ENCODE measurements at regions not wholly inside any gene's neighbourhood (a gene's known extent, or its start where the extent isn't known, plus 50 kb on each side); places are given as distances from the start of the nearest gene placed in this dataset.

DNA sequence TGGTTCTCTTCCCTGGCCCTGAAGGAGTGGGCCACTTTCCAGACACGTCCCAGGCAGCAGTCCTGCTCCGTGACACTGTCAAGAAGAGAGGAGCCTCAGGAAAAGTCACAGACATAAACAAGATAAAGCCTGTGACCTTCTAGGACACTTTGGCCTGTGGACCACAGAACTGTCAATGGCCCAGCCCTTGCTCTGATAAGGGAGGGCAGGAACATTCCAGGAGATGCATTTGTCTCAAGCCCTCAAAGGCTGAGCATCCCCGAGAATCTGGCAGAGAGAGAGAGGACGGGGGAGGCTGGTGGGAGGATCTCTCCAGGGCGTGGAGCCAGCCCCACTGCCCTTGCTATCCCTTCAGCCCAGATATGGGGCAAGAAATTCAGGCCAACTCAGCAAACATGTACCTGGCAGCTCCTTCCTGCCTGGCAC, 476.4 kb downstream of the INSC start:
- ChIA-PET CTCF (no interaction called here), POLR2A (no interaction called here)
- no peaks in the 10 kb centered on the region for H3K27me3 Mint-ChIP-seq
- H3K4me1 Mint-ChIP-seq: no peaks in the 10 kb centered on the region
- no peak for DNase-seq
- H3K36me3 Mint-ChIP-seq (ENCODE audit: low read depth): no peaks in the 10 kb centered on the region
- H3K9me3 Mint-ChIP-seq: no peaks in the 10 kb centered on the region
- H3K4me3 Mint-ChIP-seq: no peak overlapping the region
- H3K27ac Mint-ChIP-seq: no peak overlapping the region

DNA sequence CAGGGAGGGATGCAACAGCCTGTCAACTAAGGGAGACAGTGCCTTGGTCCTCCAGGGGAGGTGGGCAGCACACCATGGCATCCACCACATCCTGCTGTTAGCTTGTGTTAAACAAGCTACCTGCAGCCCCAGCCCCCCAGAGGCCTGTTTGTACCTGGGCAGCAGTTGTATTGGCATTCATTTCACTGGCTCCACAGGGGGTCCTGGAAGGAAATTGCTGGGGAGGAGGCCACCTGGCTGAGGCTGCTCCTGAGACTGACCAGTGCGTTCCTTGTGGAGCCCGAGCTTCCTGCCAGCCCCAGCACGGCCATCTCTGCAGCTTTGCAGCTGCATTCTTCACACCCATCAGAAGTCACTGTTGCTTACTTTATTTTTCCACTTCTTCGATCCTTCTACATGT, 479.9 kb downstream of the INSC start:
- POLR2A ChIA-PET: no interaction called here
- H3K9me3 Mint-ChIP-seq: no peaks in the 10 kb centered on the region
- H3K27me3 Mint-ChIP-seq: no peaks in the 10 kb centered on the region
- no peak overlapping the region for H3K27ac Mint-ChIP-seq
- H3K4me1 Mint-ChIP-seq: no peaks in the 10 kb centered on the region
- DNase-seq: no peak
- H3K36me3 Mint-ChIP-seq (ENCODE audit: low read depth): no peaks in the 10 kb centered on the region
- CTCF ChIA-PET: no interaction called here
- H3K4me3 Mint-ChIP-seq: no peak overlapping the region

DNA sequence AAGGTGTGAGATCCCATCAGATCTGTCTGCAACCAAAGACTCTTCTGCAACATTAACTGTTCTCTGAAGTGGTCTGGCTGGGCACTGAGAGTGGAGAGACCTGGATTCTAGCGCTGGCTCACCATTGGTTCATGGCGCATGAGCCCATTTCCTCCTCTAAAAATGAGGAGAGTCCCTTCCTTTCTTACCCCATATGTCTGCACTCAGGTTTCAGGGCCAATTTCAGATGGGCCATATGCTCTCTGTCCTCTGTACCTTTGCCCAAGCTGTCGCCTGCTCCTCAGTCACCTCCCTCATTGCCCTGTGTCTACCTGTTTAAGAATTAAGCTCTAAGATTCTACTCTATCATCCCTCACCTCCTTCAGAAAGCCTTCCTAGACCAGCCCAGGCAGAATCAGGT, 484.7 kb downstream of the INSC start:
- Mint-ChIP-seq H3K36me3 (ENCODE audit: low read depth) (no peaks in the 10 kb centered on the region), H3K27ac (no peak overlapping the region), H3K9me3 (no peaks in the 10 kb centered on the region), H3K4me1 (no peaks in the 10 kb centered on the region), H3K27me3 (no peaks in the 10 kb centered on the region), H3K4me3 (no peak overlapping the region)
- POLR2A ChIA-PET: no interaction called here
- CTCF ChIA-PET: no interaction called here
- DNase-seq: no peak

DNA sequence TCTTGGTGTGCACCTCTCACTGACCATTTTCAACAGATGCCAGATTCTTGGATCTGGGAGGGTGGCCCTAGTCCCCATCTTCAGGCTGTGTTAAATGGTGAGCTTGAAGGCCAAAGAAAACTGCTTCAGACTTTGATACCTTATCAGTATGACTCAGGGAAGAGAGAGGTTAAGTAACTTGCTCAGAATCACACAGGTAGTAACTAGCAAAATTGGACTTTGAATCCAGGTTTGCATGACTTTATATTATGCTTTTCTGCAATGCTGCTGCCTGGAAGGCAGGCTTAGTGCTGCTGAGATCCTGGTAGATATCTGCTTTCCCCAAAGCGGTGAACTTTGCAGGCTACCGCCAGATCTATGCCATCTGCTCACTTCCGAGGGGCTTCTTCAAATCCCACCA, 487.3 kb downstream of the INSC start:
- H3K27me3 Mint-ChIP-seq: no peaks in the 10 kb centered on the region
- POLR2A ChIA-PET: no interaction called here
- no peaks in the 10 kb centered on the region for H3K36me3 Mint-ChIP-seq (ENCODE audit: low read depth)
- H3K4me1 Mint-ChIP-seq: no peaks in the 10 kb centered on the region
- H3K4me3 Mint-ChIP-seq: no peak overlapping the region
- no peak for DNase-seq
- CTCF ChIA-PET: no interaction called here
- H3K9me3 Mint-ChIP-seq: no peaks in the 10 kb centered on the region
- no peak overlapping the region for H3K27ac Mint-ChIP-seq

DNA sequence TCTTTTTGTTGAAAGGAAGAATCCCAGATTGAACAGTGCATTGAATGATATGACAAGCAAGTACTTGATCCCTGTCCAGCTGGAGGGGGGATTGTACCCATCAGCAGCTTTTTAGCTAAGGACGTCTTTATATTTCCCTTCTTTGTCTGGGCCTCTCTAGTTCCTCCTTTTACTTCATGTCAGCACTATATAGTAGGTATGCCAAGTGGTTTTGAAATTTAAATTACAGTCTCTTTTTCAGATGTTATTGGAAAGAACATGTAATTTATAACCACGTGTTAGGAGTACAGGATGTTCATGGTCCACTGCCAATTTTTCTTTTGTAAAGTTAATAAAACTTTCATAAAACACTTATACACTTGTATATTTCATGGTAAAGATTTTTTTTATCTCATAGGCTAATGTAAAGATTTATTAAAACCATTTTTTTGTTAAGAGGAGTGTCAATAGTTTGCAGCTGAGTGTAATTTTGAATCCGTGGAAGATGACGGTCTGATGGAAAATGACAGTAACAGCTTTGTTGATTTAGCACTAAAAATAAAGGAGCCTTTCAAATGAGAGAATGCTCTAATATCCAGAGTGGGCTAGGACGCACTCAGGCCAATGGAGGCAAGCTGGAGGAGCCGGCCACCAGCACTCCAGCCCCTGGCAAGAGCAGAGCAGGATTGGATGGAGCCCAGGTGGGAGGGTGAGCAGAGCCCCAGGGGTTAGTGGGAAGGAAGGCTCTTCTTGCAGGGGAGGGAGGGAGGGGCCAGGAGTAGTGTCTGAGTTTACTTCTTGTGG, 488.3 kb downstream of the INSC start:
- DNase-seq: no peak
- Mint-ChIP-seq H3K4me1 (no peaks in the 10 kb centered on the region), H3K27me3 (no peaks in the 10 kb centered on the region), H3K27ac (no peak overlapping the region), H3K9me3 (no peaks in the 10 kb centered on the region), H3K4me3 (no peak overlapping the region), H3K36me3 (ENCODE audit: low read depth) (no peaks in the 10 kb centered on the region)
- CTCF ChIA-PET: no interaction called here
- POLR2A ChIA-PET: no interaction called here

DNA sequence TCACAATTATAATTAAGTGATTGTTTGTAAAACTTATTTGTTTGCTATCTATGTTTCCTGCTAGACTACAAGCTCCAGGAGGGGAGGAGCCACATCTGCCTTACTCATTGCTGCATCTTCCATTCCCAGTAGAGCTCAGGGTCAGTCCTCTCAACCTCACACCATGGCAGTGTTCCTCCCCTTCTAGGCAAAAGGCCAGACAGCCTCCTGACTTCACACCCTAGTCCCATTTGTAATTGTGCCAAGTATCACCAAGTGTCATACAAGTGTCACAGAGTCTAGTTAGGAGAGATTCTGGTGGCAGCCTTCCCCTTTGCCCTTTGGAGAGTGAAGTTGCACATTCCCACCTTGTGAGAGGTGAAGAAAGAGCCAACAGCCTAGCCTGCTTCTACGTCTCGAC, 490.4 kb downstream of the INSC start:
- Mint-ChIP-seq H3K9me3 (no peaks in the 10 kb centered on the region), H3K36me3 (ENCODE audit: low read depth) (no peaks in the 10 kb centered on the region), H3K27me3 (peaks cover 2% of the 10 kb centered on the region), H3K4me1 (no peaks in the 10 kb centered on the region), H3K27ac (no peak overlapping the region), H3K4me3 (no peak overlapping the region)
- ChIA-PET CTCF (no interaction called here), POLR2A (no interaction called here)
- DNase-seq: no peak

DNA sequence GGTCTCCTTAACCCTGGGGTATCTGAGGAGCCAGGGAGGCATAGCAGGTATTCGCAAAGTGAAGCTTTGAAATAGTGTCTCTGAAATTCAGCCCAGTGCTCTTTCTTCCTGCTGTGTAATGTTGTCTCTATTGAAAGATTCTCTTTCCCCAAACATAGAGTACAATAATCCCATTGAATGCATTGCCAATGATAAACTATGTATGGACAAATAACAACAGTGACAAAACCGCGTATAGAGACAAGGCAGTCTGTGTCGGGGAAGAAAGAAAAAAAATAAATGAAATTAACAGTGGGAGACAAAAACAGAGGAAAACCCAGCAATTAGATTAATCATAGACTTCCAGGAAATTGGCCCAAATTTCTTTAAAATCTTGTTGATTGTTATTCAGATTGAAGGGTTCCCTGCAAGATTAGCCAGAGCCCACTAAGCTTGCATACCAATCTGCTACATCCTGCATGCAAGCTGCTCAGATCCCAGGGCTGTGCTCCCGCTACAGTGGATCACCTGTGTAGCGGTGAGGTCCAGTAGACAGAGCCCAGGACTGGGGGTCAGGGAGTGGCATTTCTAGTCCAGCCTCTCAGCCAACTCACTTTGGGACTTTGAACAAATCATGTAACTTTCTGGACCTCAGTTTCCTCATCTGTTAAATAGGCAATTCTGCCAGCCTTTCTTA, 492.8 kb downstream of the INSC start:
- ChIA-PET CTCF (interaction anchor here (0.6 kb wide), 1 partner anchor 12 kb away, joined by 3 read pairs; no protein-coding TSS in a partner anchor), POLR2A (no interaction called here)
- H3K9me3 Mint-ChIP-seq: no peaks in the 10 kb centered on the region
- no peak overlapping the region for H3K27ac Mint-ChIP-seq
- H3K4me1 Mint-ChIP-seq: no peaks in the 10 kb centered on the region
- H3K4me3 Mint-ChIP-seq: no peak overlapping the region
- no peak for DNase-seq
- peaks cover 4% of the 10 kb centered on the region for H3K27me3 Mint-ChIP-seq
- no peaks in the 10 kb centered on the region for H3K36me3 Mint-ChIP-seq (ENCODE audit: low read depth)

DNA sequence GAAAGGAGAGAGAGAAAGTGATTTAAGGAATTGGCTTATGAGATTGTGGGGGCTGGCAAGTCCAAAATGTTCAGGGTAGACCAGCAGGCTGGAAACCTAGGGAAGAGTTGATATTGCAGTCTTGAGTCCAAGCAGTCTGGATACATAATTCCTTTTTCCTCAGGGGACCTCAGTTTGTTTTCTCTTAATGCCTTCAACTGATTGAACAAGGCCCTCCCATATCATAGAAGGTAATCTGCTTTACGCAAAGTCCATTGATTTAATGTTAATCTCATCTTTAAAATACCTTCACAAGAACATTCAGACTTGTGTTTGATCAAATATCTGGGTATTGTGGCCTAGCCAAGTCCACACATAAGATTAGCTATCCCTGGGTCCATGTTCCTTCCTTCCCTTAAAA, 494.7 kb downstream of the INSC start:
- Mint-ChIP-seq H3K27ac (no peak overlapping the region), H3K9me3 (no peaks in the 10 kb centered on the region), H3K36me3 (ENCODE audit: low read depth) (no peaks in the 10 kb centered on the region), H3K4me1 (no peaks in the 10 kb centered on the region), H3K4me3 (no peak overlapping the region), H3K27me3 (peaks cover 4% of the 10 kb centered on the region)
- POLR2A ChIA-PET: no interaction called here
- no peak for DNase-seq
- CTCF ChIA-PET: no interaction called here

DNA sequence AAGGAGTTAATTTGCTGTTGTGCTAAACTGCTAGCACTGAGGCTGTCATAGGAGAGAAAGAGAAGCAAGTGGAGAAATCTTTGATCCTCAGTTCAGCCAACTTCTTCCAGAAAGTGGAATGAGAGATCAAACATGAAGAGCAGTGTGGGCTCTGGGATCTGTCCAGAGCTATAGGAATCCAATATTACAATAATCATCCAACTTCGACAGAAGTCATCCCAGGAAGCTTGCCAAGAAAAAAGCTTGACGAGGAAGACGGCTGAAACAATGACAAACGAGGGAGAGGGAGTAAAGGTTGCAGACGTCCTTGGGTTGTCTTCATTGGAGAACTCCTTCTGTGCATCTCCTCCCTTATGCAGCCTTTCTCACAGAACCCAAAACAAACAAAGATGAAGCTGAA, 496.2 kb downstream of the INSC start:
- no peaks in the 10 kb centered on the region for H3K4me1 Mint-ChIP-seq

DNA sequence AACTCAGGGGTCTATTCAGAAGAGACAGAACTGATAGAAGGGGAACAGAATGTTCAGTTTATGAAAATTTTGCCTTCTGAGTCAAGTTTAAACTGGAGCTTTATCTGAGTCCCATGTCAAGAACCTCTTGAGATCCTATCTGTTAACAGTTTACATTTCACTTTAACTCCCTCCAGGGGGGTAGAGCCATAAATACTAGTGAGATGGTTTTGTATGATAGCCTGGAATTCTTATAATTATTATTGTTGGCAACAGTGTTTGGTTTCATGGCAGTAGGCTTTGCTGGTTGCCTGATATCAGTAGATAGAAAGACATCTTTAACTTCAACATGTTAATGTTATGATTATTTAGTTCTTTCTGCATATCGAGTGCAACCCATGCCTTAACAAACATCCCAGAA, 498.5 kb downstream of the INSC start:
- Mint-ChIP-seq H3K4me1 (no peaks in the 10 kb centered on the region), H3K27me3 (peaks cover 4% of the 10 kb centered on the region), H3K36me3 (ENCODE audit: low read depth) (no peaks in the 10 kb centered on the region), H3K9me3 (no peaks in the 10 kb centered on the region), H3K4me3 (no peak overlapping the region), H3K27ac (no peak overlapping the region)
- no peak for DNase-seq
- ChIA-PET POLR2A (no interaction called here), CTCF (no interaction called here)

More for the DNA sequence above, 496.2 kb downstream of the INSC start:
- DNase-seq: no peak
- Mint-ChIP-seq H3K27me3 (peaks cover 4% of the 10 kb centered on the region), H3K36me3 (ENCODE audit: low read depth) (no peaks in the 10 kb centered on the region), H3K27ac (no peak overlapping the region), H3K4me3 (no peak overlapping the region), H3K9me3 (no peaks in the 10 kb centered on the region)
- ChIA-PET POLR2A (no interaction called here), CTCF (no interaction called here)

DNA sequence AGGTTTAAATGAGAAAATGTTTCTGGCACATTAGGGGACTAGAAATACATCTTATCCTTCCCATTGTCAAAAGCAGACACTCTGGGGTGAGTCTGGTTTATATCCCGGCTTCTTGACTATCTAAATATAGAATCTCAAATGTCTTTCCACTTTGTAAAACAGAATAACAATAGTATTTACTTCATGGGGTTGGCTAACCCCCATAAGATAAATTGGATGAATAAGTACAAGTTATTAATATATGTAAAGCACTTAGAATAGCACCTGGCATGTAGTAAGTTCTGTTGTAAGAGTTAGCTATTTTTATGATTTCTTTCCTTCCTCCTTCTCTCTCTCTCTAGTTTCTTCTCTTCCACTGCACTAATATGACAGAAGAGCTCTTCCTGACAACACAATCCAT, 499.1 kb downstream of the INSC start:
- ChIA-PET CTCF (no interaction called here), POLR2A (no interaction called here)
- Mint-ChIP-seq H3K4me1 (no peaks in the 10 kb centered on the region), H3K27ac (no peak overlapping the region), H3K4me3 (no peak overlapping the region), H3K9me3 (no peaks in the 10 kb centered on the region), H3K36me3 (ENCODE audit: low read depth) (no peaks in the 10 kb centered on the region), H3K27me3 (peaks cover 6% of the 10 kb centered on the region)
- DNase-seq: no peak

DNA sequence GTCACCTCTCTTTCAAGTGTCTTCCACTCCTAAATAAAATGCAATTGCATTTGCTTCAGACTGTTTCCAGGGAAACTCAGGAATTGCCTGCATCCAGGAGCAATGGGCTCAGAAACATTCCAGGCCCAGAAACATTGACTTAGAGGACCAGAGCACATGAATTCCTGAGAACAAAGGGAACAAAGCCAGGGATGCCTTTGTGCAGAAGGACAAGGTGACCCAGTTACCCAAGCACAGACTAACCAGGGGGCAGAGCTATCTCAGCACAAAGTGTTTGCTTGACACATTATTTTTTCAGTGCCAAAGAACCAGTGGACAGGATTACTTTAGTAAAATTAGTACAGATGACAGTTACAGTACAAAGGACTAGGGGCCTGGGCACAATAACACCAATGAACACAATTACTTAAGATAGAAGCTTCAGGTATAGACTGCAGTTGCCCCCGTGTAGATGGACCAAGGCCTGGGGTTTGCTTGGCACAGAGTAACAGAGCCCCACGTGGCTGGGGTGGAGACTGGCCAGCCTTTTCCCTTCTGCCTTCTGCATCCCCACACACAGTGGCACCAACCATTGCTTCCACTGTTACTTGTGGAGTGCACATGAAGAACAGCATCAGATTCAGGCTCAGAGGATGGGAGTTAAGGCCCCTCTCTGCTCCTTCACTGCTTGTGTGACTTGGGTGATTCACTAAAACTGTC, 500.8 kb downstream of the INSC start:
- H3K27me3 Mint-ChIP-seq: peaks cover 3% of the 10 kb centered on the region
- H3K4me3 Mint-ChIP-seq: no peak overlapping the region
- ChIA-PET CTCF (no interaction called here), POLR2A (no interaction called here)
- no peaks in the 10 kb centered on the region for H3K9me3 Mint-ChIP-seq
- no peaks in the 10 kb centered on the region for H3K4me1 Mint-ChIP-seq
- no peak overlapping the region for H3K27ac Mint-ChIP-seq
- no peaks in the 10 kb centered on the region for H3K36me3 Mint-ChIP-seq (ENCODE audit: low read depth)
- DNase-seq: no peak

DNA sequence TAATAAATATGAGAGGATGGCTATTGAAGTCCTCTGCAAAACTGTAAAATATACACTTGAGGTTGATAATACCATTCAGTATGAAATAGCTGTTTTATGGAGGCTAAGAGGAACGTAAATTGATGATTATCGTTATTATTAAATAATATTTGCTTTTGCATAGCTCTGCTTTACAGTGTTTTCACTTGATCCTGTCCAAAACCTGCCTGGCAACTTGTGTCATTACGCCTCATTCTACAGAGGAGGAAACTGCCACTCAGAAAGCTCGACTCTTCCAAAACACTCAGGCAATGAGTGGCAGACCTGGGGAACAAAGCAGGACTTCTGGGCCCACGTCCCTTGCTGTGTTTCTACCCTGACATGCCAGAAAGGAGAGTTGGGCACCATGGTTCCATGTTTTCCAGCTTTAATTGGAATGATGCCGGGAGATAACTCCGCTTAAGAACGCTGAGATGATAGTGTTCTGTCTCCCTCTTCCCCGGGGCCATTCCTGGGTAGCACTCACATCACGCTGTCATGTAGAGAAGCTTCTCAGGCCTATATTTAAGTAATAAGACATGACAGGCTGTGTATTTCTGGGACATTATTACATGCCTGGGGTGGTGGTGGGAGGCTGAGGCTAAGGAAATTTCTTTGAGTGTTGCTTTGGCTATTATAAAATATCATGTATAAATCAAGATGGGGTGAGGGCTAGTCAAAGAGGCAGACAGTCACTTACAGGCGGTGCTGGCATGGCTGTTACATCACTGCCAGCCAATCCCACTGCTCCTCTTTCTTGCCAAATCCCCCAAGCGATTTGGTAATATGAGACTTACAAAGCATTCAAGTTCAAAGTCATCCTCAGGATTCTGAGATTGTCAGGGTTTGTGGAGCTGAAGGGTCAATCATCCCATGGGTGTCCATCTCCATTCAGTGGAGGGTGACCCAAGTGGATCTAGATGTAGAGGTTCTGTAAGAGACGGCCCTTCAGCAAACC, 501.7 kb downstream of the INSC start:
- ChIA-PET POLR2A (no interaction called here), CTCF (no interaction called here)
- H3K27me3 Mint-ChIP-seq: peaks cover 3% of the 10 kb centered on the region
- no peak overlapping the region for H3K4me3 Mint-ChIP-seq
- no peaks in the 10 kb centered on the region for H3K4me1 Mint-ChIP-seq
- no peak overlapping the region for H3K27ac Mint-ChIP-seq
- no peak for DNase-seq
- no peaks in the 10 kb centered on the region for H3K9me3 Mint-ChIP-seq
- H3K36me3 Mint-ChIP-seq (ENCODE audit: low read depth): no peaks in the 10 kb centered on the region

Measured in activated CD4-positive, alpha-beta T cell treated with anti-CD3 and anti-CD28 coated beads, Interleukin-2, amount 10 ng/mL, durations not matched to agents 7 days and 5 days (primary cell).